GM12878 (cell line): ENCODE measurements at regions not wholly inside any gene's neighbourhood (a gene's known extent, or its start where the extent isn't known, plus 50 kb on each side); places are given as distances from the start of the nearest gene placed in this dataset.

Source experiments
- ATAC-seq: fragments of 200-7000 bp; cut with Tn5 transposase; 3 replicates; pipeline ENCODE4 v1.9.1; 2020; ENCODE audit warnings: mild to moderate bottlenecking, moderate library complexity
- BruUV-seq: library from RNA; stranded (reverse); fragments of 400-500 nt; replicated peaks from 2 replicates; lab custom pipeline; 2021; lab: Mats Ljungman, UMichigan
- CTCF ChIA-PET: fragments of 300-600 bp; sonication (Branson Sonifier 250); formaldehyde crosslinking; extraction: SDS; loops from one replicate; lab custom pipeline; 2021; ENCODE audit warnings: inconsistent platforms; lab: Yijun Ruan, JAX
- POLR2A ChIA-PET: fragments of 350-600 bp; formaldehyde crosslinking; extraction: SDS; loops from one replicate; lab custom pipeline; 2021; ENCODE audit warnings: inconsistent platforms; lab: Charles Lee
- RAD21 ChIA-PET: fragments of 300-600 bp; sonication (Branson Sonifier 250); formaldehyde crosslinking; loops from one replicate; lab custom pipeline; 2023; ENCODE audit warnings: antibody characterized with exemption; ENCODE audit not compliant: unreplicated experiment; lab: Charles Lee
- SMC1A ChIA-PET: fragments of 300-600 bp; sonication (Branson Sonifier 250); formaldehyde crosslinking; loops from one replicate; lab custom pipeline; 2023; ENCODE audit not compliant: unreplicated experiment, uncharacterized antibody; lab: Charles Lee
- DNase-seq: peaks from one replicate; pipeline ENCODE4 v3.0.0-alpha.2; 2011; ENCODE audit warnings: low read depth, low spot score
- FAIRE-seq: peaks from 3 replicates; lab custom pipeline; 2011; peaks lifted over from hg19 to GRCh38; lab: Jason Lieb, UNC
- H2AFZ ChIP-seq: 2 replicates; pipeline ENCODE4 v1.6.0; 2011; ENCODE audit warnings: low read depth, low read length, control low read depth; ENCODE audit not compliant: control insufficient read depth
- H3K27ac ChIP-seq: 2 replicates; pipeline ENCODE4 v1.5.1; 2011; ENCODE audit warnings: control low read depth; ENCODE audit not compliant: control insufficient read depth, insufficient read depth
- H3K27me3 ChIP-seq, 2 experiments: replicated peaks in 1 of 2; 2 replicates each; pipeline versions ENCODE4 v1.6.0 to v1.6.1; 2011; ENCODE audit warnings: low read length in 1 of 2; ENCODE audit not compliant: control insufficient read depth in 2 of 2, insufficient read depth in 2 of 2
- H3K36me3 ChIP-seq, 2 experiments: 2 replicates each; pipeline ENCODE4 v1.5.1; 2011; ENCODE audit warnings: low read length in 1 of 2; ENCODE audit not compliant: control insufficient read depth in 2 of 2, insufficient read depth in 2 of 2
- H3K4me1 ChIP-seq: 2 replicates; pipeline ENCODE4 v1.6.1; 2011; ENCODE audit warnings: mild to moderate bottlenecking, low read length, moderate library complexity, mixed read lengths; ENCODE audit not compliant: control insufficient read depth, insufficient read depth
- H3K4me2 ChIP-seq: 2 replicates; pipeline ENCODE4 v1.6.0; 2011; ENCODE audit warnings: control low read depth; ENCODE audit not compliant: control insufficient read depth, insufficient read depth
- H3K4me3 ChIP-seq: fragments of 200-600 bp; sonication (generic); 2 replicates; pipeline ENCODE4 v1.5.1; 2016
- H3K79me2 ChIP-seq: 2 replicates; pipeline ENCODE4 v1.6.0; 2011; ENCODE audit warnings: low read length; ENCODE audit not compliant: control insufficient read depth, insufficient read depth
- H3K9ac ChIP-seq: 2 replicates; pipeline ENCODE4 v1.8.0; 2011; ENCODE audit warnings: low read length, control low read depth, mixed read lengths; ENCODE audit not compliant: control insufficient read depth, insufficient read depth
- H3K9me3 ChIP-seq: replicated peaks from 3 replicates; pipeline ENCODE4 v1.5.1; 2011; ENCODE audit warnings: mild to moderate bottlenecking, low read length; ENCODE audit not compliant: control insufficient read depth, insufficient read depth
- H4K20me1 ChIP-seq: 2 replicates; pipeline ENCODE4 v1.6.0; 2011; ENCODE audit not compliant: control insufficient read depth, insufficient read depth
- HDGF ChIP-seq: fragments of 450-650 bp; IDR thresholded peaks from 2 replicates; pipeline ENCODE4 v1.6.1; 2016; ENCODE audit warnings: antibody characterized with exemption
- KDM1A ChIP-seq: fragments of 200-600 bp; sonication (generic); IDR thresholded peaks from 2 replicates; pipeline ENCODE4 v1.6.1; 2016; ENCODE audit warnings: borderline replicate concordance
- MTA3 ChIP-seq: IDR thresholded peaks from 2 replicates; pipeline ENCODE4 v1.6.1; 2012; ENCODE audit warnings: low read length, inconsistent platforms, borderline replicate concordance
- POLR2AphosphoS5 ChIP-seq: IDR thresholded peaks from 2 replicates; pipeline ENCODE4 v1.6.1; 2011; ENCODE audit warnings: mild to moderate bottlenecking, low read length, inconsistent platforms
- SMARCA5 ChIP-seq: fragments of 450-650 bp; IDR thresholded peaks from 2 replicates; pipeline ENCODE4 v1.6.1; 2017; ENCODE audit warnings: mild to moderate bottlenecking
- SUPT20H ChIP-seq: IDR thresholded peaks from 2 replicates; pipeline ENCODE4 v1.6.1; 2011; ENCODE audit warnings: low read depth, mild to moderate bottlenecking, low read length, moderate library complexity, borderline replicate concordance; ENCODE audit not compliant: control insufficient read depth
- TCF12 ChIP-seq: IDR thresholded peaks from 2 replicates; pipeline ENCODE4 v1.6.1; 2011; ENCODE audit warnings: low read depth, mild to moderate bottlenecking, low read length
- WGBS: methylation state at CpG from one replicate; pipeline ENCODE4 v1.1.6; 2016; ENCODE audit warnings: low lambda C conversion rate; ENCODE audit not compliant: insufficient replicate concordance, insufficient coverage; ENCODE audit errors: missing lambda C conversion rate; 5-methylcytosine and 5-hydroxymethylcytosine counted together
- in situ Hi-C: fragments of 300-500 bp; cut with MboI; formaldehyde crosslinking; loops from 9 replicates; pipeline ENCODE4 v1.14.3; 2018; ENCODE audit warnings: mixed read lengths
- intact Hi-C: fragments of 100-400 bp; cut with micrococcal nuclease; formaldehyde crosslinking; loops from one replicate; pipeline ENCODE4 v1.14.2; 2022; ENCODE audit not compliant: unreplicated experiment
- TF ChIP-seq, protein P1 (sequence below): fragments of 450-650 bp; IDR thresholded peaks from 2 replicates; pipeline ENCODE4 v1.6.1; 2014; ENCODE audit warnings: mild to moderate bottlenecking
- TF ChIP-seq, protein P2 (sequence below): IDR thresholded peaks from 2 replicates; pipeline ENCODE4 v1.6.1; 2012; ENCODE audit warnings: low read depth, low read length, improper control_type of control experiment
- TF ChIP-seq, protein P3 (sequence below): fragments of 450-650 bp; IDR thresholded peaks from 2 replicates; pipeline ENCODE4 v1.6.1; 2017; ENCODE audit warnings: mild to moderate bottlenecking, low read depth, inconsistent platforms; ENCODE audit not compliant: poor library complexity, severe bottlenecking
- TF ChIP-seq, protein P4 (sequence below): fragments of 150-350 bp; IDR thresholded peaks from 2 replicates; pipeline ENCODE4 v1.6.1; 2014; ENCODE audit warnings: mild to moderate bottlenecking, low read depth, low read length

DNA sequence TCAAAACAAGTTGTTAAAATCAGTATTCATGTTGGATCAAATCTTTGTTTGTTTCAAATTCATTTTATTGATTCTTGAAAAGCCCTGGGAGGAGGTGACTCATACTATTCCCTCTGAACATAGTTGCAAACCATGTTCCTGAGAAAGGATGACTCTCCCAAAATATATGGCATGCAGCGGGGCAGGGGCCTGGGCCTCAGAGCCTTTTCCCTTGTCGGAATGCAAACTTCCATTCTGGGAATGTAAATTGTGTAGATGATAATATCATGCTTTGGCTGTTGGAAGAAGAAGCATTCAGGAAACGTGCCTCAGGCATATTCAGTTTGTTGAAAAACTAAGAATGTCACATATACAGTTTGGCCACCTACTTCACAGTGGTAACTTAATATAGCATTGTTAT lies 242.0 kb downstream of the AUH start:
- CTCF ChIA-PET: no interaction called here
- in situ Hi-C loops: no loop called here
- no peak for DNase-seq
- no peak for ATAC-seq
- Histone ChIP-seq H3K4me1 (no peaks in the 10 kb centered on the region), H4K20me1 (no peaks in the 10 kb centered on the region), H3K79me2 (no peaks in the 10 kb centered on the region), H3K4me3 (no peak overlapping the region), H3K9me3 (no peaks in the 10 kb centered on the region), H2AFZ (no peak overlapping the region), H3K4me2 (no peak overlapping the region), H3K27me3 (peaks cover 4 to 5% of the 10 kb centered on the region in 2 experiments; a peak in 3 of 4 replicates), H3K36me3 (no peaks in the 10 kb centered on the region), H3K27ac (no peak overlapping the region), H3K9ac (no peak overlapping the region)
- FAIRE-seq: no peak
- WGBS: 47% methylated on average over 3 of the region's 3 CpGs
- RAD21 ChIA-PET: no interaction called here
- intact Hi-C loops: no loop called here
- POLR2A ChIA-PET: no interaction called here
- TF ChIP-seq SMARCA5 (no peak), TCF12 (no peak), HDGF (no peak), KDM1A (no peak), SUPT20H (no peak), MTA3 (no peak), POLR2AphosphoS5 (no peak)
- TF ChIP-seq, protein P1, sequence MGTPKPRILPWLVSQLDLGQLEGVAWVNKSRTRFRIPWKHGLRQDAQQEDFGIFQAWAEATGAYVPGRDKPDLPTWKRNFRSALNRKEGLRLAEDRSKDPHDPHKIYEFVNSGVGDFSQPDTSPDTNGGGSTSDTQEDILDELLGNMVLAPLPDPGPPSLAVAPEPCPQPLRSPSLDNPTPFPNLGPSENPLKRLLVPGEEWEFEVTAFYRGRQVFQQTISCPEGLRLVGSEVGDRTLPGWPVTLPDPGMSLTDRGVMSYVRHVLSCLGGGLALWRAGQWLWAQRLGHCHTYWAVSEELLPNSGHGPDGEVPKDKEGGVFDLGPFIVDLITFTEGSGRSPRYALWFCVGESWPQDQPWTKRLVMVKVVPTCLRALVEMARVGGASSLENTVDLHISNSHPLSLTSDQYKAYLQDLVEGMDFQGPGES: no peak
- TF ChIP-seq, protein P2, sequence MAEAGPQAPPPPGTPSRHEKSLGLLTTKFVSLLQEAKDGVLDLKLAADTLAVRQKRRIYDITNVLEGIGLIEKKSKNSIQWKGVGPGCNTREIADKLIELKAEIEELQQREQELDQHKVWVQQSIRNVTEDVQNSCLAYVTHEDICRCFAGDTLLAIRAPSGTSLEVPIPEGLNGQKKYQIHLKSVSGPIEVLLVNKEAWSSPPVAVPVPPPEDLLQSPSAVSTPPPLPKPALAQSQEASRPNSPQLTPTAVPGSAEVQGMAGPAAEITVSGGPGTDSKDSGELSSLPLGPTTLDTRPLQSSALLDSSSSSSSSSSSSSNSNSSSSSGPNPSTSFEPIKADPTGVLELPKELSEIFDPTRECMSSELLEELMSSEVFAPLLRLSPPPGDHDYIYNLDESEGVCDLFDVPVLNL: no peak
- TF ChIP-seq, protein P3, sequence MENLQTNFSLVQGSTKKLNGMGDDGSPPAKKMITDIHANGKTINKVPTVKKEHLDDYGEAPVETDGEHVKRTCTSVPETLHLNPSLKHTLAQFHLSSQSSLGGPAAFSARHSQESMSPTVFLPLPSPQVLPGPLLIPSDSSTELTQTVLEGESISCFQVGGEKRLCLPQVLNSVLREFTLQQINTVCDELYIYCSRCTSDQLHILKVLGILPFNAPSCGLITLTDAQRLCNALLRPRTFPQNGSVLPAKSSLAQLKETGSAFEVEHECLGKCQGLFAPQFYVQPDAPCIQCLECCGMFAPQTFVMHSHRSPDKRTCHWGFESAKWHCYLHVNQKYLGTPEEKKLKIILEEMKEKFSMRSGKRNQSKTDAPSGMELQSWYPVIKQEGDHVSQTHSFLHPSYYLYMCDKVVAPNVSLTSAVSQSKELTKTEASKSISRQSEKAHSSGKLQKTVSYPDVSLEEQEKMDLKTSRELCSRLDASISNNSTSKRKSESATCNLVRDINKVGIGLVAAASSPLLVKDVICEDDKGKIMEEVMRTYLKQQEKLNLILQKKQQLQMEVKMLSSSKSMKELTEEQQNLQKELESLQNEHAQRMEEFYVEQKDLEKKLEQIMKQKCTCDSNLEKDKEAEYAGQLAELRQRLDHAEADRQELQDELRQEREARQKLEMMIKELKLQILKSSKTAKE: no peak
- TF ChIP-seq, protein P4, sequence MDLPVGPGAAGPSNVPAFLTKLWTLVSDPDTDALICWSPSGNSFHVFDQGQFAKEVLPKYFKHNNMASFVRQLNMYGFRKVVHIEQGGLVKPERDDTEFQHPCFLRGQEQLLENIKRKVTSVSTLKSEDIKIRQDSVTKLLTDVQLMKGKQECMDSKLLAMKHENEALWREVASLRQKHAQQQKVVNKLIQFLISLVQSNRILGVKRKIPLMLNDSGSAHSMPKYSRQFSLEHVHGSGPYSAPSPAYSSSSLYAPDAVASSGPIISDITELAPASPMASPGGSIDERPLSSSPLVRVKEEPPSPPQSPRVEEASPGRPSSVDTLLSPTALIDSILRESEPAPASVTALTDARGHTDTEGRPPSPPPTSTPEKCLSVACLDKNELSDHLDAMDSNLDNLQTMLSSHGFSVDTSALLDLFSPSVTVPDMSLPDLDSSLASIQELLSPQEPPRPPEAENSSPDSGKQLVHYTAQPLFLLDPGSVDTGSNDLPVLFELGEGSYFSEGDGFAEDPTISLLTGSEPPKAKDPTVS: no peak
- no TSS peak for BruUV-seq
- SMC1A ChIA-PET: interaction anchor here (0.9 kb wide), 1 partner anchor 174 kb away, joined by 3 read pairs; no protein-coding TSS in a partner anchor
